GM19035 (cell line): ENCODE measurements at regions not wholly inside any gene's neighbourhood (a gene's known extent, or its start where the extent isn't known, plus 50 kb on each side); places are given as distances from the start of the nearest gene placed in this dataset.

Experiments used
- ATAC-seq: cut with Tn5 transposase; IDR thresholded peaks from one replicate; pipeline ENCODE4 v1.9.1; 2021; ENCODE audit not compliant: unreplicated experiment

GRCh38 chr4:10205223-10205622, 88.6 kb upstream of the WDR1 start:
- no peak for ATAC-seq

- no peak for ATAC-seq
These were observed 87.9 kb upstream of the WDR1 start for GRCh38 chr4:10204401-10205058.

- no peak for ATAC-seq
These were observed 87.3 kb upstream of the WDR1 start for GRCh38 chr4:10203851-10204250.

- ATAC-seq = no peak
These were observed 85.0 kb upstream of the WDR1 start for GRCh38 chr4:10201381-10202223.

GRCh38 chr4:10200869-10201268, 84.3 kb upstream of the WDR1 start:
- ATAC-seq = no peak

GRCh38 chr4:10198365-10198764, 81.8 kb upstream of the WDR1 start:
- ATAC-seq = no peak

- no peak for ATAC-seq
These were observed 81.4 kb upstream of the WDR1 start for GRCh38 chr4:10197952-10198351.

GRCh38 chr4:10196191-10196590, 79.6 kb upstream of the WDR1 start:
- no peak for ATAC-seq

GRCh38 chr4:10192331-10192730, 75.7 kb upstream of the WDR1 start:
- no peak for ATAC-seq

- no peak for ATAC-seq
These were observed 71.9 kb upstream of the WDR1 start for GRCh38 chr4:10188400-10189004.

- no peak for ATAC-seq
These were observed 69.9 kb upstream of the WDR1 start for GRCh38 chr4:10186228-10187214.

- ATAC-seq = no peak
These were observed 69.1 kb upstream of the WDR1 start for GRCh38 chr4:10185518-10186227.

GRCh38 chr4:10184501-10184938, 67.9 kb upstream of the WDR1 start:
- ATAC-seq = no peak

GRCh38 chr4:10184041-10184440, 67.4 kb upstream of the WDR1 start:
- no peak for ATAC-seq

- ATAC-seq = no peak
These were observed 66.9 kb upstream of the WDR1 start for GRCh38 chr4:10183462-10183861.

GRCh38 chr4:10182446-10183424, 66.1 kb upstream of the WDR1 start:
- ATAC-seq = no peak

- no peak for ATAC-seq
These were observed 65.3 kb upstream of the WDR1 start for GRCh38 chr4:10181745-10182445.
